DOHH2 (cell line): ENCODE measurements at regions not wholly inside any gene's neighbourhood (a gene's known extent, or its start where the extent isn't known, plus 50 kb on each side); places are given as distances from the start of the nearest gene placed in this dataset.

ENCODE experiments used
- CTCF ChIP-seq: fragments of 200-600 bp; sonication (generic); IDR thresholded peaks from one replicate; pipeline ENCODE4 v1.5.1; 2014; ENCODE audit warnings: antibody characterized with exemption, mild to moderate bottlenecking, low read depth, low read length; ENCODE audit not compliant: poor library complexity, severe bottlenecking
- EZH2phosphoT487 ChIP-seq: fragments of 200-600 bp; sonication (generic); IDR thresholded peaks from 2 replicates; pipeline ENCODE4 v1.6.1; 2017; ENCODE audit warnings: borderline replicate concordance, mild to moderate bottlenecking, antibody characterized with exemption, low read length, moderate library complexity, mixed read lengths

- no peak for TF ChIP-seq CTCF
- no peak for TF ChIP-seq EZH2phosphoT487
These were observed 118.3 kb downstream of the FAT3 start for GRCh38 chr11:92342886-92343285.
